ENCODE measurements at regions not wholly inside any gene's neighbourhood (a gene's known extent, or its start where the extent isn't known, plus 50 kb on each side); places are given as distances from the start of the nearest gene placed in this dataset.
"Not testable (repeated sequence)": the region's sequence is repeated elsewhere in the genome, so short reads cannot be mapped to it uniquely, and the experiment has no call there.

GRCh38 chr3:163601426-163601825 lies 1476.9 kb downstream of the SI start:
- DNase-seq = no peak

GRCh38 chr3:163587342-163587741 lies 1491.0 kb downstream of the SI start:
- no peak for DNase-seq

GRCh38 chr3:163582967-163583366 lies 1495.3 kb downstream of the SI start:
- DNase-seq = no peak

- DNase-seq = no peak
These were observed 1501.0 kb downstream of the SI start for GRCh38 chr3:163577271-163577670.

GRCh38 chr3:163576314-163576713 lies 1502.0 kb downstream of the SI start:
- DNase-seq = no peak

- no peak for DNase-seq
These were observed 1505.0 kb downstream of the SI start for GRCh38 chr3:163573324-163573723.

- DNase-seq = no peak
These were observed 1505.4 kb downstream of the SI start for GRCh38 chr3:163572856-163573255.

- DNase-seq = no peak
These were observed 1514.8 kb downstream of the SI start for GRCh38 chr3:163563485-163563884.

- DNase-seq = no peak
These were observed 1515.7 kb downstream of the SI start for GRCh38 chr3:163562625-163563024.

- DNase-seq = no peak
These were observed 1517.1 kb downstream of the SI start for GRCh38 chr3:163561151-163561550.

GRCh38 chr3:163560459-163560858 lies 1517.8 kb downstream of the SI start:
- DNase-seq = no peak

GRCh38 chr3:163556813-163557523 lies 1521.3 kb downstream of the SI start:
- no peak for DNase-seq

GRCh38 chr3:163555918-163556317 lies 1522.4 kb downstream of the SI start:
- no peak for DNase-seq

- DNase-seq = no peak
These were observed 1525.7 kb downstream of the SI start for GRCh38 chr3:163552659-163552966.

GRCh38 chr3:163551915-163552658 lies 1526.2 kb downstream of the SI start:
- not testable (repeated sequence) for DNase-seq

- DNase-seq = no peak
These were observed 1530.3 kb downstream of the SI start for GRCh38 chr3:163548015-163548414.

- no peak for DNase-seq
These were observed 1531.1 kb downstream of the SI start for GRCh38 chr3:163547014-163547685.

- DNase-seq = no peak
These were observed 1534.6 kb downstream of the SI start for GRCh38 chr3:163543662-163544061.

- no peak for DNase-seq
These were observed 1536.7 kb downstream of the SI start for GRCh38 chr3:163541629-163542028.

GRCh38 chr3:163538387-163538786 lies 1539.9 kb downstream of the SI start:
- no peak for DNase-seq

- no peak for DNase-seq
These were observed 1544.9 kb downstream of the SI start for GRCh38 chr3:163533381-163533780.

- no peak for DNase-seq
These were observed 1554.9 kb downstream of the SI start for GRCh38 chr3:163523375-163523774.

- DNase-seq = no peak
These were observed 1557.0 kb downstream of the SI start for GRCh38 chr3:163521261-163521660.

- DNase-seq = no peak
These were observed 1560.2 kb downstream of the SI start for GRCh38 chr3:163518065-163518464.

Data from DMS153 (cell line).